ENCODE measurements at regions not wholly inside any gene's neighbourhood (a gene's known extent, or its start where the extent isn't known, plus 50 kb on each side); places are given as distances from the start of the nearest gene placed in this dataset.
A peak's percentile ranks its signal among the peaks of the same experiment; 100 is the strongest.

- DNase-seq (ENCODE audit: low read depth, low spot score) (no peak), ATAC-seq (no peak)
- no peaks in the 10 kb centered on the region for H3K27me3 ChIP-seq (ENCODE audit: control insufficient read depth, insufficient read depth, low read length)
- intact Hi-C loops (cut with micrococcal nuclease; ENCODE audit: unreplicated experiment) (no loop called here), in situ Hi-C loops (cut with HindIII; ENCODE audit: low pct_unique_long_range_greater_than_20kb, low sequenced_read_pairs) (no loop called here)
- no TSS peak for BruUV-seq (replicated peaks)
- ChIA-PET CTCF (interaction anchor here (0.7 kb wide), 1 partner anchor 29 kb away, joined by 3 read pairs; no protein-coding TSS in a partner anchor), POLR2A (no interaction called here)
- no peak overlapping the region for H3K4me3 ChIP-seq (ENCODE audit: low read depth in 2 of 2, low read length in 2 of 2)
- no peaks in the 10 kb centered on the region; the same call in 1 of the 2 replicates for H3K9me3 ChIP-seq (ENCODE audit: control insufficient read depth, insufficient read depth, low read depth, low read length)
- H3K4me1 ChIP-seq (ENCODE audit: control insufficient read depth, insufficient read depth, low read length): no peaks in the 10 kb centered on the region
- H3K27ac ChIP-seq (ENCODE audit: low read length): no peak overlapping the region
- H3K36me3 ChIP-seq (ENCODE audit: control insufficient read depth, insufficient read depth, low read length): no peaks in the 10 kb centered on the region
- TF ChIP-seq TCF7L2 (IDR thresholded peaks at IDR 0.05; ENCODE audit: low read depth, low read length) (no peak), SIN3A (IDR thresholded peaks at IDR 0.05; ENCODE audit: borderline replicate concordance, insufficient read depth, low read depth, low read length) (no peak), CTCF (IDR thresholded peaks at IDR 0.05) (peak; percentile 24)
Observed at GRCh38 chr11:80844110-80844819, 1403.4 kb upstream of the TENM4 start.

- in situ Hi-C loops (cut with HindIII; ENCODE audit: low pct_unique_long_range_greater_than_20kb, low sequenced_read_pairs) (no loop called here), intact Hi-C loops (cut with micrococcal nuclease; ENCODE audit: unreplicated experiment) (no loop called here)
- ChIA-PET CTCF (interaction anchor here (0.7 kb wide), 1 partner anchor 28 kb away, joined by 3 read pairs; no protein-coding TSS in a partner anchor), POLR2A (no interaction called here)
- no peaks in the 10 kb centered on the region for H3K4me1 ChIP-seq (ENCODE audit: control insufficient read depth, insufficient read depth, low read length)
- no peaks in the 10 kb centered on the region; the same call in 1 of the 2 replicates for H3K9me3 ChIP-seq (ENCODE audit: control insufficient read depth, insufficient read depth, low read depth, low read length)
- ATAC-seq: no peak
- H3K27ac ChIP-seq (ENCODE audit: low read length): no peak overlapping the region
- no TSS peak for BruUV-seq (replicated peaks)
- H3K27me3 ChIP-seq (ENCODE audit: control insufficient read depth, insufficient read depth, low read length): no peaks in the 10 kb centered on the region
- DNase-seq (ENCODE audit: low read depth, low spot score): no peak
- no peaks in the 10 kb centered on the region for H3K36me3 ChIP-seq (ENCODE audit: control insufficient read depth, insufficient read depth, low read length)
- TF ChIP-seq REST (IDR thresholded peaks at IDR 0.05; ENCODE audit: insufficient read depth in 1 of 2, low read depth in 2 of 2, low read length in 1 of 2): no peak
- no peak for TF ChIP-seq TCF7L2 (IDR thresholded peaks at IDR 0.05; ENCODE audit: low read depth, low read length)
- no peak overlapping the region for H3K4me3 ChIP-seq (ENCODE audit: low read depth in 2 of 2, low read length in 2 of 2)
Observed at GRCh38 chr11:80843266-80843974, 1402.6 kb upstream of the TENM4 start.

GRCh38 chr11:80842246-80842645 is 1401.4 kb upstream of the TENM4 start:
- H3K27me3 ChIP-seq (ENCODE audit: control insufficient read depth, insufficient read depth, low read length): no peaks in the 10 kb centered on the region
- no peaks in the 10 kb centered on the region; the same call in 1 of the 2 replicates for H3K9me3 ChIP-seq (ENCODE audit: control insufficient read depth, insufficient read depth, low read depth, low read length)
- in situ Hi-C loops (cut with HindIII; ENCODE audit: low pct_unique_long_range_greater_than_20kb, low sequenced_read_pairs): no loop called here
- DNase-seq (ENCODE audit: low read depth, low spot score) (no peak), ATAC-seq (no peak)
- no TSS peak for BruUV-seq (replicated peaks)
- H3K36me3 ChIP-seq (ENCODE audit: control insufficient read depth, insufficient read depth, low read length): no peaks in the 10 kb centered on the region
- intact Hi-C loops (cut with micrococcal nuclease; ENCODE audit: unreplicated experiment): no loop called here
- no peak for TF ChIP-seq TCF7L2 (IDR thresholded peaks at IDR 0.05; ENCODE audit: low read depth, low read length)
- TF ChIP-seq CTCF (IDR thresholded peaks at IDR 0.05): no peak
- TF ChIP-seq SIN3A (IDR thresholded peaks at IDR 0.05; ENCODE audit: borderline replicate concordance, insufficient read depth, low read depth, low read length): no peak
- TF ChIP-seq POLR2AphosphoS5 (IDR thresholded peaks at IDR 0.05; ENCODE audit: low read depth, low read length): no peak
- no peak for TF ChIP-seq REST (IDR thresholded peaks at IDR 0.05; ENCODE audit: insufficient read depth in 1 of 2, low read depth in 2 of 2, low read length in 1 of 2)
- ChIA-PET POLR2A (no interaction called here), CTCF (no interaction called here)
- H3K4me3 ChIP-seq (ENCODE audit: low read depth in 2 of 2, low read length in 2 of 2): no peak overlapping the region
- no peaks in the 10 kb centered on the region for H3K4me1 ChIP-seq (ENCODE audit: control insufficient read depth, insufficient read depth, low read length)
- no peak overlapping the region for H3K27ac ChIP-seq (ENCODE audit: low read length)

Measured in Panc1 (cell line).